GM23248 (cell line): ENCODE measurements at regions not wholly inside any gene's neighbourhood (a gene's known extent, or its start where the extent isn't known, plus 50 kb on each side); places are given as distances from the start of the nearest gene placed in this dataset.
"Not testable (repeated sequence)": the region's sequence is repeated elsewhere in the genome, so short reads cannot be mapped to it uniquely, and the experiment has no call there.

Experiments
- DNase-seq: peaks from one replicate; pipeline ENCODE4 v3.0.0-alpha.2; 2015
- H2AFZ ChIP-seq: fragments of 200-600 bp; sonication (generic); 2 replicates; pipeline ENCODE4 v1.6.1; 2016; ENCODE audit warnings: antibody characterized with exemption
- H3F3A ChIP-seq: fragments of 200-600 bp; sonication (generic); 2 replicates; pipeline ENCODE4 v1.6.1; 2016; ENCODE audit warnings: mild to moderate bottlenecking, antibody characterized with exemption, mixed run types; ENCODE audit not compliant: insufficient read depth
- H3K27ac ChIP-seq: fragments of 200-600 bp; sonication (generic); 2 replicates; pipeline ENCODE4 v1.5.1; 2016; ENCODE audit warnings: mild to moderate bottlenecking
- H3K27me3 ChIP-seq: fragments of 200-600 bp; sonication (generic); replicated peaks from 2 replicates; pipeline ENCODE4 v1.6.1; 2016; ENCODE audit warnings: mild to moderate bottlenecking; ENCODE audit not compliant: insufficient read depth
- H3K36me3 ChIP-seq: fragments of 200-600 bp; sonication (generic); 2 replicates; pipeline ENCODE4 v1.6.1; 2016; ENCODE audit warnings: low read depth, mild to moderate bottlenecking
- H3K4me1 ChIP-seq: fragments of 200-600 bp; sonication (generic); 2 replicates; pipeline ENCODE4 v1.6.1; 2016; ENCODE audit warnings: mild to moderate bottlenecking; ENCODE audit not compliant: insufficient read depth
- H3K4me2 ChIP-seq: fragments of 200-600 bp; sonication (generic); one replicate; pipeline ENCODE4 v1.6.1; 2016; ENCODE audit warnings: mild to moderate bottlenecking; ENCODE audit not compliant: unreplicated experiment
- H3K4me3 ChIP-seq: fragments of 200-600 bp; sonication (generic); 2 replicates; pipeline ENCODE4 v1.5.1; 2016; ENCODE audit warnings: mild to moderate bottlenecking
- H3K79me2 ChIP-seq: fragments of 200-600 bp; sonication (generic); 2 replicates; pipeline ENCODE4 v1.6.1; 2016; ENCODE audit warnings: mild to moderate bottlenecking; ENCODE audit not compliant: insufficient read depth
- H3K9ac ChIP-seq: fragments of 200-600 bp; sonication (generic); 2 replicates; pipeline ENCODE4 v1.6.1; 2016; ENCODE audit warnings: mild to moderate bottlenecking
- H3K9me2 ChIP-seq: fragments of 200-600 bp; sonication (generic); 2 replicates; pipeline ENCODE4 v1.6.1; 2016; ENCODE audit warnings: mixed run types, mild to moderate bottlenecking, moderate library complexity; ENCODE audit not compliant: insufficient read depth
- H3K9me3 ChIP-seq: fragments of 200-600 bp; sonication (generic); one replicate; pipeline ENCODE4 v1.6.1; 2017; ENCODE audit warnings: low read depth
- H4K20me1 ChIP-seq: fragments of 200-600 bp; sonication (generic); 2 replicates; pipeline ENCODE4 v1.6.0; 2016; ENCODE audit not compliant: insufficient read depth
- EZH2 ChIP-seq: fragments of 200-600 bp; sonication (generic); IDR thresholded peaks from 2 replicates; pipeline ENCODE4 v1.6.1; 2018; ENCODE audit warnings: antibody characterized with exemption, mild to moderate bottlenecking; ENCODE audit not compliant: insufficient read depth, poor library complexity, severe bottlenecking
- EZH2phosphoT487 ChIP-seq: fragments of 200-600 bp; sonication (generic); IDR thresholded peaks from 2 replicates; pipeline ENCODE4 v1.6.1; 2018; ENCODE audit warnings: antibody characterized with exemption, moderate library complexity, mild to moderate bottlenecking, low read depth; ENCODE audit not compliant: insufficient read depth
- WGBS, 2 experiments: methylation state at CpG; one replicate each; pipeline ENCODE4 v1.1.6; 2015 to 2017; ENCODE audit warnings: low lambda C conversion rate in 2 of 2, low coverage in 1 of 2; ENCODE audit errors: missing lambda C conversion rate in 2 of 2; 5-methylcytosine and 5-hydroxymethylcytosine counted together
- in situ Hi-C: fragments of 300-500 bp; cut with MboI; formaldehyde crosslinking; loops from 2 replicates; pipeline ENCODE4 v1.15.0; 2020

DNA sequence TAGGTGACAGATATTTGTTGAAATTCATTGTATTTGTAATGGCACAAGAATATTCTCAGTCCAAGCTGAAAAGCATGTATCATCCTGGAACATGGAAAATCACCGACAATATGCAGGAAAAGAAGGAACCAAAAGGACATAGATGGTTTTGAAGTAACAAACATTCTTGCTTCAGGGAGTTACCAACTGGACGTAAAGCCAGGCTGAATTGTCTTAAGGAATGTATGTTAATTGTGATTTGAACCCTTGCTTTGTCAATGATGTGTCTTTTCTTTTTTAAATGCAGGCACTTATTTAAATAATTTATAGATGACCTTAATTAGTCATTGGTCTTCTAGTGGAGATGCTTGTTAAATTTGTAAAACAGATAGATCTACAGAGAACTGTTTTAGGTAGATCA, 489.4 kb upstream of the ZP4 start:
- WGBS, 2 experiments = 15% methylated on average over 2 of the region's 2 CpGs
- Histone ChIP-seq H3K36me3 (no peaks in the 10 kb centered on the region), H3F3A (no peaks in the 10 kb centered on the region), H3K27ac (no peak overlapping the region), H4K20me1 (no peaks in the 10 kb centered on the region), H3K9me2 (no peaks in the 10 kb centered on the region), H3K9ac (no peak overlapping the region), H3K9me3 (no peaks in the 10 kb centered on the region), H3K27me3 (no peaks in the 10 kb centered on the region), H3K79me2 (no peaks in the 10 kb centered on the region), H3K4me1 (no peaks in the 10 kb centered on the region), H2AFZ (no peak overlapping the region), H3K4me2 (no peak overlapping the region), H3K4me3 (no peak overlapping the region)
- TF ChIP-seq EZH2 (no peak), EZH2phosphoT487 (no peak)
- in situ Hi-C loops = no loop called here
- DNase-seq = no peak

- H3K9me2 ChIP-seq, H3K36me3 ChIP-seq, H3K79me2 ChIP-seq, H3K9ac ChIP-seq, H3K4me3 ChIP-seq, H3K4me2 ChIP-seq, H3K9me3 ChIP-seq, in situ Hi-C loops, H3K27ac ChIP-seq, DNase-seq, H4K20me1 ChIP-seq, H3F3A ChIP-seq, H3K4me1 ChIP-seq, H2AFZ ChIP-seq, H3K27me3 ChIP-seq: not testable (repeated sequence)
- WGBS, 2 experiments = 45 to 57% methylated on average over 9 of the region's 9 CpGs
Measured at GRCh38 chr1:238379446-238379845, 488.7 kb upstream of the ZP4 start.

GRCh38 chr1:238377280-238377919, 486.7 kb upstream of the ZP4 start:
- TF ChIP-seq EZH2phosphoT487 (no peak), EZH2 (no peak)
- no peaks in the 10 kb centered on the region for H3K27me3 ChIP-seq
- WGBS, 2 experiments = 8 to 10% methylated on average over 7 of the region's 7 CpGs

GRCh38 chr1:238370599-238370998, 479.9 kb upstream of the ZP4 start:
- no peaks in the 10 kb centered on the region for H3K27me3 ChIP-seq
- 8 to 13% methylated on average over 2 of the region's 2 CpGs for WGBS, 2 experiments

More at GRCh38 chr1:238377280-238377919, 486.7 kb upstream of the ZP4 start:
- no peaks in the 10 kb centered on the region for H4K20me1 ChIP-seq
- no peaks in the 10 kb centered on the region for H3K79me2 ChIP-seq
- H3K36me3 ChIP-seq = no peaks in the 10 kb centered on the region
- no peak overlapping the region for H3K27ac ChIP-seq
- no peak overlapping the region for H3K9ac ChIP-seq
- no peak overlapping the region for H3K4me2 ChIP-seq
- no peaks in the 10 kb centered on the region for H3K9me2 ChIP-seq
- no peaks in the 10 kb centered on the region for H3K9me3 ChIP-seq
- no peaks in the 10 kb centered on the region for H3F3A ChIP-seq
- in situ Hi-C loops = no loop called here
- DNase-seq = no peak
- no peak overlapping the region for H2AFZ ChIP-seq
- H3K4me1 ChIP-seq = no peaks in the 10 kb centered on the region
- no peak overlapping the region for H3K4me3 ChIP-seq

More at GRCh38 chr1:238370599-238370998, 479.9 kb upstream of the ZP4 start:
- TF ChIP-seq EZH2 = no peak
- TF ChIP-seq EZH2phosphoT487 = no peak
- in situ Hi-C loops = no loop called here
- H3K9me2 ChIP-seq = no peaks in the 10 kb centered on the region
- no peak for DNase-seq
- H3K36me3 ChIP-seq = no peaks in the 10 kb centered on the region
- H2AFZ ChIP-seq = no peak overlapping the region
- H3K4me2 ChIP-seq = no peak overlapping the region
- H3K9me3 ChIP-seq = no peaks in the 10 kb centered on the region
- H3K27ac ChIP-seq = no peak overlapping the region
- H3K4me1 ChIP-seq = no peaks in the 10 kb centered on the region
- H3K9ac ChIP-seq = no peak overlapping the region
- H4K20me1 ChIP-seq = no peaks in the 10 kb centered on the region
- no peaks in the 10 kb centered on the region for H3K79me2 ChIP-seq
- H3K4me3 ChIP-seq = no peak overlapping the region
- H3F3A ChIP-seq = no peaks in the 10 kb centered on the region
